Caco-2 (cell line): ENCODE measurements at regions not wholly inside any gene's neighbourhood (a gene's known extent, or its start where the extent isn't known, plus 50 kb on each side); places are given as distances from the start of the nearest gene placed in this dataset.

Source experiments
- BruUV-seq: library from RNA; stranded (reverse); fragments of 400-500 nt; replicated peaks from 2 replicates; lab custom pipeline; 2021; lab: Mats Ljungman, UMichigan
- CTCF ChIA-PET: fragments of 300-600 bp; sonication (Branson Sonifier 250); formaldehyde crosslinking; loops from one replicate; lab custom pipeline; 2022; ENCODE audit warnings: antibody characterized with exemption; lab: Charles Lee
- POLR2A ChIA-PET: fragments of 300-600 bp; sonication (Branson Sonifier 250); formaldehyde crosslinking; loops from one replicate; lab custom pipeline; 2022; ENCODE audit warnings: antibody characterized with exemption; lab: Charles Lee
- DNase-seq, 2 experiments: peaks; one replicate each; pipeline versions ENCODE4 v3.0.0 to v3.0.0-alpha.2; 2020 to 2022
- H3K27me3 ChIP-seq: replicated peaks from 2 replicates; pipeline ENCODE4 v1.6.0; 2011; ENCODE audit warnings: low read length; ENCODE audit not compliant: control insufficient read depth, insufficient read depth
- H3K36me3 ChIP-seq: 2 replicates; pipeline ENCODE4 v1.5.1; 2011; ENCODE audit warnings: low read length; ENCODE audit not compliant: control insufficient read depth, insufficient read depth
- H3K4me1 ChIP-seq: fragments of 250-450 bp; sonication (Bioruptor Pico); 2 replicates; pipeline ENCODE4 v1.5.1; 2020; ENCODE audit warnings: mild to moderate bottlenecking
- H3K4me3 ChIP-seq: 2 replicates; pipeline ENCODE4 v1.5.1; 2011; ENCODE audit warnings: low read depth, mild to moderate bottlenecking, control low read depth, low read length
- H3K9me3 ChIP-seq: fragments of 250-450 bp; sonication (Bioruptor Pico); 2 replicates; pipeline ENCODE4 v1.5.1; 2020; ENCODE audit warnings: mild to moderate bottlenecking, moderate library complexity
- H3K27ac Mint-ChIP-seq: one replicate; pipeline ENCODE4 v1.8.0; 2022; ENCODE audit warnings: mixed read lengths; ENCODE audit not compliant: unreplicated experiment
- H3K27me3 Mint-ChIP-seq: one replicate; pipeline ENCODE4 v1.8.0; 2022; ENCODE audit warnings: mixed read lengths; ENCODE audit not compliant: insufficient read depth, unreplicated experiment
- H3K36me3 Mint-ChIP-seq: one replicate; pipeline ENCODE4 v1.8.0; 2022; ENCODE audit warnings: mild to moderate bottlenecking, mixed read lengths; ENCODE audit not compliant: insufficient read depth, unreplicated experiment
- H3K4me1 Mint-ChIP-seq: one replicate; pipeline ENCODE4 v1.8.0; 2022; ENCODE audit warnings: low read depth, mixed read lengths; ENCODE audit not compliant: unreplicated experiment
- H3K4me3 Mint-ChIP-seq: one replicate; pipeline ENCODE4 v1.8.0; 2022; ENCODE audit warnings: mild to moderate bottlenecking, moderate library complexity, mixed read lengths; ENCODE audit not compliant: unreplicated experiment
- H3K9me3 Mint-ChIP-seq: one replicate; pipeline ENCODE4 v1.8.0; 2022; ENCODE audit warnings: mixed read lengths; ENCODE audit not compliant: unreplicated experiment
- CTCF ChIP-seq, 2 experiments: fragments of 200-600 bp in 1 of 2; IDR thresholded peaks; 1 replicate in 1 of 2; 2 replicates in 1 of 2; pipeline versions ENCODE4 v1.5.1 to v1.8.0; 2011 to 2022; ENCODE audit warnings: antibody characterized with exemption in 1 of 2, control low read depth in 1 of 2, inconsistent platforms in 1 of 2, low read depth in 1 of 2, low read length in 1 of 2, mild to moderate bottlenecking in 1 of 2, moderate library complexity in 1 of 2; ENCODE audit not compliant: insufficient read depth in 1 of 2, severe bottlenecking in 1 of 2, unreplicated experiment in 1 of 2
- intact Hi-C: fragments of 100-400 bp; cut with micrococcal nuclease; formaldehyde crosslinking; loops from one replicate; pipeline ENCODE4 v1.10.0; 2022; ENCODE audit not compliant: unreplicated experiment

- H3K36me3 Mint-ChIP-seq, result no peaks in the 10 kb centered on the region
- H3K27ac Mint-ChIP-seq, result no peak overlapping the region
- DNase-seq, result no peak
- no peaks in the 10 kb centered on the region for H3K4me1 ChIP-seq
- ChIA-PET POLR2A (no interaction called here), CTCF (no interaction called here)
- no TSS peak for BruUV-seq
- peaks cover 23% of the 10 kb centered on the region for H3K9me3 Mint-ChIP-seq
- intact Hi-C loops, result no loop called here
- H3K36me3 ChIP-seq, result no peaks in the 10 kb centered on the region
- H3K4me1 Mint-ChIP-seq, result no peaks in the 10 kb centered on the region
- H3K4me3 ChIP-seq, result no peak overlapping the region
- no peaks in the 10 kb centered on the region for H3K27me3 ChIP-seq
- H3K27me3 Mint-ChIP-seq, result no peaks in the 10 kb centered on the region
- no peak overlapping the region for H3K4me3 Mint-ChIP-seq
- no peak for TF ChIP-seq CTCF (IDR thresholded peaks at IDR 0.05; ENCODE audit: insufficient read depth in 1 of 2, low read depth in 1 of 2, low read length in 1 of 2, severe bottlenecking in 1 of 2, unreplicated experiment in 1 of 2)
- H3K9me3 ChIP-seq, result peaks cover 17% of the 10 kb centered on the region
Observed at GRCh38 chr6:155614606-155615005, 159.0 kb upstream of the NOX3 start.

- ChIA-PET CTCF (no interaction called here), POLR2A (no interaction called here)
- H3K4me1 Mint-ChIP-seq, result no peaks in the 10 kb centered on the region
- Histone ChIP-seq H3K4me3 (no peak overlapping the region), H3K27me3 (no peaks in the 10 kb centered on the region), H3K36me3 (no peaks in the 10 kb centered on the region), H3K9me3 (peaks cover 17% of the 10 kb centered on the region), H3K4me1 (no peaks in the 10 kb centered on the region)
- H3K4me3 Mint-ChIP-seq, result no peak overlapping the region
- H3K27ac Mint-ChIP-seq, result no peak overlapping the region
- BruUV-seq, result no TSS peak
- intact Hi-C loops, result no loop called here
- no peak for DNase-seq
- TF ChIP-seq CTCF (IDR thresholded peaks at IDR 0.05; ENCODE audit: insufficient read depth in 1 of 2, low read depth in 1 of 2, low read length in 1 of 2, severe bottlenecking in 1 of 2, unreplicated experiment in 1 of 2), result no peak
- no peaks in the 10 kb centered on the region for H3K27me3 Mint-ChIP-seq
- H3K36me3 Mint-ChIP-seq, result no peaks in the 10 kb centered on the region
- H3K9me3 Mint-ChIP-seq, result peaks cover 12% of the 10 kb centered on the region
Observed at GRCh38 chr6:155611742-155612141, 156.1 kb upstream of the NOX3 start.

- no peak for TF ChIP-seq CTCF (IDR thresholded peaks at IDR 0.05; ENCODE audit: insufficient read depth in 1 of 2, low read depth in 1 of 2, low read length in 1 of 2, severe bottlenecking in 1 of 2, unreplicated experiment in 1 of 2)
- BruUV-seq, result no TSS peak
- no peaks in the 10 kb centered on the region for H3K27me3 Mint-ChIP-seq
- ChIA-PET POLR2A (no interaction called here), CTCF (no interaction called here)
- intact Hi-C loops, result no loop called here
- Histone ChIP-seq H3K9me3 (no peaks in the 10 kb centered on the region), H3K27me3 (no peaks in the 10 kb centered on the region), H3K4me3 (no peak overlapping the region), H3K4me1 (peaks cover 4% of the 10 kb centered on the region), H3K36me3 (no peaks in the 10 kb centered on the region)
- no peak overlapping the region for H3K4me3 Mint-ChIP-seq
- H3K36me3 Mint-ChIP-seq, result no peaks in the 10 kb centered on the region
- no peaks in the 10 kb centered on the region for H3K9me3 Mint-ChIP-seq
- H3K4me1 Mint-ChIP-seq, result no peaks in the 10 kb centered on the region
- no peak for DNase-seq
- no peak overlapping the region for H3K27ac Mint-ChIP-seq
Observed at GRCh38 chr6:155604991-155605390, 149.4 kb upstream of the NOX3 start.
